SK-N-SH (cell line): ENCODE measurements at regions not wholly inside any gene's neighbourhood (a gene's known extent, or its start where the extent isn't known, plus 50 kb on each side); places are given as distances from the start of the nearest gene placed in this dataset.

Source experiments
- CTCF ChIA-PET: fragments of 300-600, 350-600 bp; formaldehyde crosslinking; extraction: SDS; loops from one replicate; lab custom pipeline; 2021; lab: Yijun Ruan, JAX
- POLR2A ChIA-PET: fragments of 350-600 bp; sonication (Branson Sonifier 250); formaldehyde crosslinking; extraction: SDS; loops from one replicate; lab custom pipeline; 2020; ENCODE audit warnings: antibody characterized with exemption, inconsistent platforms; lab: Yijun Ruan, JAX
- DNase-seq: peaks from one replicate; pipeline ENCODE4 v3.0.0; 2012
- H2AFZ ChIP-seq: fragments of 200-600 bp; sonication (generic); 2 replicates; pipeline ENCODE4 v1.8.1; 2016; ENCODE audit warnings: antibody characterized with exemption, mild to moderate bottlenecking, low read depth
- H3F3A ChIP-seq: fragments of 200-600 bp; sonication (generic); replicated peaks from 2 replicates; pipeline ENCODE3; 2016; ENCODE audit warnings: antibody characterized with exemption, mild to moderate bottlenecking; ENCODE audit not compliant: insufficient read depth
- H3K27ac ChIP-seq, 2 experiments: fragments of 200-500 bp in 1 of 2; fragments of 200-600 bp in 1 of 2; sonication (Bioruptor generic) in 1 of 2; sonication (generic), shearing (Covaris generic) in 1 of 2; 2 replicates each; pipeline versions ENCODE4 v1.5.1 to v1.6.1; 2014 to 2016; ENCODE audit warnings: low read depth in 2 of 2, inconsistent platforms in 1 of 2, low read length in 1 of 2, mild to moderate bottlenecking in 1 of 2, mixed read lengths in 1 of 2
- H3K27me3 ChIP-seq: fragments of 200-600 bp; sonication (generic), shearing (Covaris generic); 2 replicates; pipeline ENCODE4 v1.6.1; 2016; ENCODE audit warnings: mixed run types; ENCODE audit not compliant: insufficient read depth
- H3K36me3 ChIP-seq, 2 experiments: fragments of 200-500 bp in 1 of 2; fragments of 200-600 bp in 1 of 2; sonication (Bioruptor generic) in 1 of 2; sonication (generic) in 1 of 2; replicated peaks in 1 of 2; 2 replicates each; pipeline versions ENCODE3 to v1.5.1; 2014 to 2016; ENCODE audit warnings: low read length in 1 of 2, mild to moderate bottlenecking in 1 of 2; ENCODE audit not compliant: insufficient read depth in 2 of 2, control insufficient read depth in 1 of 2
- H3K4me1 ChIP-seq, 2 experiments: fragments of 200-500 bp in 1 of 2; fragments of 200-600 bp in 1 of 2; sonication (Bioruptor generic) in 1 of 2; sonication (generic), shearing (Covaris generic) in 1 of 2; 2 replicates each; pipeline versions ENCODE4 v1.5.1 to v1.6.1; 2014 to 2016; ENCODE audit warnings: low read depth in 1 of 2, low read length in 1 of 2, mixed run types in 1 of 2; ENCODE audit not compliant: insufficient read depth in 2 of 2, control insufficient read depth in 1 of 2
- H3K4me2 ChIP-seq: fragments of 200-600 bp; sonication (generic), shearing (Covaris generic); 2 replicates; pipeline ENCODE4 v1.6.1; 2017; ENCODE audit warnings: mixed run types
- H3K4me3 ChIP-seq, 2 experiments: fragments of 200-500 bp in 1 of 2; fragments of 200-600 bp in 1 of 2; sonication (Bioruptor generic) in 1 of 2; sonication (generic), shearing (Covaris generic) in 1 of 2; 2 replicates each; pipeline versions ENCODE4 v1.5.1 to v1.8.1; 2014 to 2016; ENCODE audit warnings: low read depth in 2 of 2, inconsistent platforms in 1 of 2, low read length in 1 of 2, mild to moderate bottlenecking in 1 of 2, mixed read lengths in 1 of 2, moderate library complexity in 1 of 2
- H3K79me2 ChIP-seq: fragments of 200-600 bp; sonication (generic); 2 replicates; pipeline ENCODE4 v1.8.1; 2017; ENCODE audit warnings: mild to moderate bottlenecking; ENCODE audit not compliant: insufficient read depth
- H3K9ac ChIP-seq: fragments of 200-600 bp; sonication (generic); 2 replicates; pipeline ENCODE4 v1.6.1; 2017; ENCODE audit warnings: mixed run types
- H3K9me2 ChIP-seq: fragments of 200-600 bp; sonication (generic); 2 replicates; pipeline ENCODE4 v1.6.1; 2017; ENCODE audit warnings: mixed run types
- H3K9me3 ChIP-seq: fragments of 200-600 bp; sonication (generic); 2 replicates; pipeline ENCODE4 v1.6.1; 2017; ENCODE audit warnings: mixed run types, mild to moderate bottlenecking, moderate library complexity
- H4K20me1 ChIP-seq: fragments of 200-600 bp; sonication (generic); 2 replicates; pipeline ENCODE4 v1.6.1; 2017; ENCODE audit warnings: mild to moderate bottlenecking, mixed run types; ENCODE audit not compliant: insufficient read depth
- CHD2 ChIP-seq: fragments of 150-350 bp; IDR thresholded peaks from 2 replicates; pipeline ENCODE4 v1.6.1; 2018; ENCODE audit warnings: low read length; ENCODE audit not compliant: partially characterized antibody
- ELF1 ChIP-seq: IDR thresholded peaks from 2 replicates; pipeline ENCODE4 v1.4.0; 2012
- EP300 ChIP-seq, 2 experiments: IDR thresholded peaks; 2 replicates each; pipeline versions ENCODE4 v1.4.0 to v1.6.1; 2012; ENCODE audit warnings: borderline replicate concordance in 1 of 2, low read depth in 1 of 2, low read length in 1 of 2
- FOSL2 ChIP-seq: IDR thresholded peaks from 2 replicates; pipeline ENCODE4 v1.4.0; 2012; ENCODE audit warnings: low read depth, mild to moderate bottlenecking, moderate library complexity, borderline replicate concordance
- FOXJ3 ChIP-seq: sonication (generic); formaldehyde crosslinking; IDR thresholded peaks from 2 replicates; pipeline ENCODE4 v1.5.1; 2020; ENCODE audit warnings: mild to moderate bottlenecking, missing genetic modification reagents
- FOXM1 ChIP-seq: IDR thresholded peaks from 2 replicates; pipeline ENCODE4 v1.4.0; 2012; ENCODE audit warnings: low read depth, mild to moderate bottlenecking
- JUND ChIP-seq: IDR thresholded peaks from 2 replicates; pipeline ENCODE4 v1.4.0; 2012
- NFIC ChIP-seq: IDR thresholded peaks from 2 replicates; pipeline ENCODE4 v1.4.0; 2012; ENCODE audit warnings: borderline replicate concordance
- NRF1 ChIP-seq: IDR thresholded peaks from 2 replicates; pipeline ENCODE4 v1.6.1; 2012; ENCODE audit warnings: low read depth, mild to moderate bottlenecking, low read length
- POLR2AphosphoS5 ChIP-seq: IDR thresholded peaks from 2 replicates; pipeline ENCODE4 v1.6.1; 2012; ENCODE audit warnings: low read depth, low read length
- RXRA ChIP-seq: IDR thresholded peaks from 2 replicates; pipeline ENCODE4 v1.4.0; 2012; ENCODE audit warnings: low read depth, mild to moderate bottlenecking, borderline replicate concordance
- SMC3 ChIP-seq: IDR thresholded peaks from 2 replicates; pipeline ENCODE4 v1.6.1; 2012; ENCODE audit warnings: low read depth, low read length, improper control_type of control experiment
- TAF1 ChIP-seq: IDR thresholded peaks from 2 replicates; pipeline ENCODE4 v1.6.1; 2012; ENCODE audit warnings: low read depth, mild to moderate bottlenecking, low read length, moderate library complexity, borderline replicate concordance
- TCF12 ChIP-seq: IDR thresholded peaks from 2 replicates; pipeline ENCODE4 v1.4.0; 2012
- TEAD4 ChIP-seq: IDR thresholded peaks from 2 replicates; pipeline ENCODE4 v1.4.0; 2012; ENCODE audit warnings: mild to moderate bottlenecking, borderline replicate concordance; ENCODE audit not compliant: insufficient read depth
- WGBS: methylation state at CpG from one replicate; pipeline ENCODE4 v1.1.6; 2017; ENCODE audit warnings: low lambda C conversion rate; 5-methylcytosine and 5-hydroxymethylcytosine counted together
- TF ChIP-seq, protein P1 (sequence below): IDR thresholded peaks from 2 replicates; pipeline ENCODE4; 2012
- TF ChIP-seq, protein P2 (sequence below): fragments of 150-350 bp; IDR thresholded peaks from 2 replicates; pipeline ENCODE4 v1.6.1; 2016; ENCODE audit warnings: mild to moderate bottlenecking, low read depth, low read length
- TF ChIP-seq, protein P3 (sequence below): fragments of 200-600 bp; sonication (generic); IDR thresholded peaks from 2 replicates; pipeline ENCODE4 v1.6.1; 2017; ENCODE audit warnings: antibody characterized with exemption, mild to moderate bottlenecking, moderate library complexity

DNA sequence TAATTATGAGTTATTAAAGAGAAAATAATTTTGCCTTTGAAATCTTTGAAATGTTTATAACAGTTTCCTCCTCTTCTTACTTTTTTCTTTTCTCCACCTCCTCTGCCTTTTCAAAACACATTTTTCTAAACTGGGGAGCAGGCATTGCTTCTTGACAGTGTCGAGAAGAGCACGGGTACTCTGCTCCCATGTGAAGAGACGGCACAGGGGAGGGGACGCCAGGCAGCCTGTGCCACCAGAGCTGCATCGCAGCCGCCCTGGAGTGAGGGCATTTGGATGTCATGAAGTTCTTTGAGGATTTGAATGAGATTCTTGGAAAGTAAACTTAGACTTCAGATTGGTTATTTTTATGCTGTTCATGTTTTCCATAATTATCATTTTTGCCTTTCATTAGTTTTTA, 149.7 kb downstream of the ACTR3B start:
- H3K4me2 ChIP-seq, result no peak overlapping the region
- no peak for DNase-seq
- no peak for TF ChIP-seq NFIC
- TF ChIP-seq, protein P1, sequence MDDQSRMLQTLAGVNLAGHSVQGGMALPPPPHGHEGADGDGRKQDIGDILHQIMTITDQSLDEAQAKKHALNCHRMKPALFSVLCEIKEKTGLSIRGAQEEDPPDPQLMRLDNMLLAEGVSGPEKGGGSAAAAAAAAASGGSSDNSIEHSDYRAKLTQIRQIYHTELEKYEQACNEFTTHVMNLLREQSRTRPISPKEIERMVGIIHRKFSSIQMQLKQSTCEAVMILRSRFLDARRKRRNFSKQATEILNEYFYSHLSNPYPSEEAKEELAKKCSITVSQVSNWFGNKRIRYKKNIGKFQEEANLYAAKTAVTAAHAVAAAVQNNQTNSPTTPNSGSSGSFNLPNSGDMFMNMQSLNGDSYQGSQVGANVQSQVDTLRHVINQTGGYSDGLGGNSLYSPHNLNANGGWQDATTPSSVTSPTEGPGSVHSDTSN, result no peak
- no peak for TF ChIP-seq ELF1
- no peak for TF ChIP-seq RXRA
- no peak for TF ChIP-seq TCF12
- TF ChIP-seq, protein P2, sequence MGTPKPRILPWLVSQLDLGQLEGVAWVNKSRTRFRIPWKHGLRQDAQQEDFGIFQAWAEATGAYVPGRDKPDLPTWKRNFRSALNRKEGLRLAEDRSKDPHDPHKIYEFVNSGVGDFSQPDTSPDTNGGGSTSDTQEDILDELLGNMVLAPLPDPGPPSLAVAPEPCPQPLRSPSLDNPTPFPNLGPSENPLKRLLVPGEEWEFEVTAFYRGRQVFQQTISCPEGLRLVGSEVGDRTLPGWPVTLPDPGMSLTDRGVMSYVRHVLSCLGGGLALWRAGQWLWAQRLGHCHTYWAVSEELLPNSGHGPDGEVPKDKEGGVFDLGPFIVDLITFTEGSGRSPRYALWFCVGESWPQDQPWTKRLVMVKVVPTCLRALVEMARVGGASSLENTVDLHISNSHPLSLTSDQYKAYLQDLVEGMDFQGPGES, result no peak
- no peak for TF ChIP-seq EP300 (IDR thresholded peaks at IDR 0.05; ENCODE audit: borderline replicate concordance in 1 of 2, low read depth in 1 of 2, low read length in 1 of 2)
- TF ChIP-seq SMC3, result no peak
- TF ChIP-seq NRF1, result no peak
- no peak for TF ChIP-seq CHD2
- no peak for TF ChIP-seq FOXJ3 (CRISPR knock-in tag)
- TF ChIP-seq TAF1, result no peak
- TF ChIP-seq TEAD4, result no peak
- no peak for TF ChIP-seq POLR2AphosphoS5
- no peak for TF ChIP-seq FOSL2
- no peaks in the 10 kb centered on the region for H4K20me1 ChIP-seq
- H3K9ac ChIP-seq, result no peak overlapping the region
- H3K4me1 ChIP-seq, result no peaks in the 10 kb centered on the region
- no peak overlapping the region for H2AFZ ChIP-seq
- WGBS, result 41% methylated on average over 6 of the region's 6 CpGs
- no peak overlapping the region for H3K4me3 ChIP-seq
- H3K27me3 ChIP-seq, result no peaks in the 10 kb centered on the region
- H3K9me2 ChIP-seq, result no peaks in the 10 kb centered on the region
- no peaks in the 10 kb centered on the region for H3F3A ChIP-seq
- CTCF ChIA-PET, result interaction anchor here (0.9 to 1.0 kb wide), 2 partner anchors 12 to 15 kb away, joined by 3 to 4 read pairs; no protein-coding TSS in a partner anchor
- no peaks in the 10 kb centered on the region for H3K79me2 ChIP-seq
- H3K9me3 ChIP-seq, result 0 out of 2 replicates have a peak, but pooled peaks cover 3% of the 10 kb centered on the region
- no peaks in the 10 kb centered on the region for H3K36me3 ChIP-seq
- H3K27ac ChIP-seq, result no peak overlapping the region
- POLR2A ChIA-PET, result no interaction called here

DNA sequence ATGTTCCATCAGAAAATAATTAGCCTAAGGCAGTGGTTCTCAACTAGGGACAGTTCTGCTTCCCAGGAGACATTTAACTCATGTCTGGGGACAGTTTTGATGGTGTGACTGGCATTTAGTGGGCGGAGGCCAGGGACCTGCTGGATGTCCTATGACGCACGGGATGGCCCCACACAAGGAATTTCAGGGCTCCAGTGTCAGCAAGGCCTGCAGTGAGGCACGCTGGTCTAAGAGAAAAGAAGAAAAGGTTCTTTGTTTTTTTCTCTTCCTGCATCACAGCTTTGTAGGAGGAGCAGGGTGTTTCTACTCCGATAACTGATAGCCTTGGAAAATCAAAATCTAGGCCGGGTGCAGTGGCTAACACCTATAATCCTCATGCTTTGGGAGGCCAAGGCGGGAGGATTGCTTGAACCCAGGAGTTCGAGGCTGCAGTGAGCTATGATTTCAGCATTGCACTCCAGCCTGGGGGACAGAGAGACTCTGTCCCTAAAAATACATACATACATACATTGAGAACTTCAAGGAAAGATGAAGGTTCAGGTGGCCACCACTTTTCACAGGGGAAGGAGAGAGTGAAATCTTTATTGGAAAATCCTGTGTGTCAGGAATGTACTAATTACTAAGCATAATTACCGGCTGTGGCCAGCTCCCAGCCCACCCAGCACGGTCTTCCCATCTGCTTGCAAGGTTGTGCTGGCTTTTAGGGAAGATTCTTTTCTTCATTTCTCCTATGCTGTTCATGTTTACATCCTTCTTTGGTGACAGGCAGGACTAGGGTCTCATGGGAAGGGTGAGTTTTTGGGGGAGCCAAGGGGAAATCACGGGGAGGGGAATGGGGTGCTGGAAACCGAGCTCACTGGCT, 150.4 kb downstream of the ACTR3B start:
- H3K9me3 ChIP-seq, result 0 out of 2 replicates have a peak, but pooled peaks cover 3% of the 10 kb centered on the region
- no peaks in the 10 kb centered on the region for H3F3A ChIP-seq
- H3K4me1 ChIP-seq, result no peaks in the 10 kb centered on the region
- H3K4me3 ChIP-seq, result no peak overlapping the region
- no peaks in the 10 kb centered on the region for H4K20me1 ChIP-seq
- H3K79me2 ChIP-seq, result no peaks in the 10 kb centered on the region
- H3K36me3 ChIP-seq, result no peaks in the 10 kb centered on the region
- no peak overlapping the region for H2AFZ ChIP-seq
- H3K4me2 ChIP-seq, result no peak overlapping the region
- H3K27me3 ChIP-seq, result no peaks in the 10 kb centered on the region
- TF ChIP-seq JUND (no peak), FOXM1 (no peak), POLR2AphosphoS5 (no peak)
- TF ChIP-seq, protein P3, sequence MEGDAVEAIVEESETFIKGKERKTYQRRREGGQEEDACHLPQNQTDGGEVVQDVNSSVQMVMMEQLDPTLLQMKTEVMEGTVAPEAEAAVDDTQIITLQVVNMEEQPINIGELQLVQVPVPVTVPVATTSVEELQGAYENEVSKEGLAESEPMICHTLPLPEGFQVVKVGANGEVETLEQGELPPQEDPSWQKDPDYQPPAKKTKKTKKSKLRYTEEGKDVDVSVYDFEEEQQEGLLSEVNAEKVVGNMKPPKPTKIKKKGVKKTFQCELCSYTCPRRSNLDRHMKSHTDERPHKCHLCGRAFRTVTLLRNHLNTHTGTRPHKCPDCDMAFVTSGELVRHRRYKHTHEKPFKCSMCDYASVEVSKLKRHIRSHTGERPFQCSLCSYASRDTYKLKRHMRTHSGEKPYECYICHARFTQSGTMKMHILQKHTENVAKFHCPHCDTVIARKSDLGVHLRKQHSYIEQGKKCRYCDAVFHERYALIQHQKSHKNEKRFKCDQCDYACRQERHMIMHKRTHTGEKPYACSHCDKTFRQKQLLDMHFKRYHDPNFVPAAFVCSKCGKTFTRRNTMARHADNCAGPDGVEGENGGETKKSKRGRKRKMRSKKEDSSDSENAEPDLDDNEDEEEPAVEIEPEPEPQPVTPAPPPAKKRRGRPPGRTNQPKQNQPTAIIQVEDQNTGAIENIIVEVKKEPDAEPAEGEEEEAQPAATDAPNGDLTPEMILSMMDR, result no peak
- CTCF ChIA-PET, result interaction anchor here (0.9 to 1.0 kb wide), 2 partner anchors 12 to 16 kb away, joined by 3 to 4 read pairs; no protein-coding TSS in a partner anchor
- H3K9me2 ChIP-seq, result no peaks in the 10 kb centered on the region
- no peak for DNase-seq
- H3K27ac ChIP-seq, result no peak overlapping the region
- POLR2A ChIA-PET, result no interaction called here
- WGBS, result 30% methylated on average over 12 of the region's 12 CpGs
- H3K9ac ChIP-seq, result no peak overlapping the region
